Calu3 (cell line): ENCODE measurements at regions not wholly inside any gene's neighbourhood (a gene's known extent, or its start where the extent isn't known, plus 50 kb on each side); places are given as distances from the start of the nearest gene placed in this dataset.
A peak's percentile ranks its signal among the peaks of the same experiment; 100 is the strongest.
"Not testable (repeated sequence)": the region's sequence is repeated elsewhere in the genome, so short reads cannot be mapped to it uniquely, and the experiment has no call there.

Experiments used
- BruUV-seq: library from RNA; stranded (reverse); fragments of 400-500 nt; replicated peaks from 2 replicates; lab custom pipeline; 2021; lab: Mats Ljungman, UMichigan
- CTCF ChIA-PET: fragments of 300-600 bp; sonication (Branson Sonifier 250); formaldehyde crosslinking; loops from one replicate; lab custom pipeline; 2022; ENCODE audit warnings: antibody characterized with exemption; lab: Charles Lee
- DNase-seq: peaks from one replicate; pipeline ENCODE4 v3.0.0; 2022
- H3K27ac Mint-ChIP-seq: one replicate; pipeline ENCODE4 v1.8.0; 2022; ENCODE audit warnings: mixed read lengths; ENCODE audit not compliant: unreplicated experiment
- H3K27me3 Mint-ChIP-seq: one replicate; pipeline ENCODE4 v1.8.0; 2022; ENCODE audit warnings: mixed read lengths; ENCODE audit not compliant: unreplicated experiment
- H3K36me3 Mint-ChIP-seq: one replicate; pipeline ENCODE4 v1.8.0; 2022; ENCODE audit warnings: mild to moderate bottlenecking, moderate library complexity, mixed read lengths; ENCODE audit not compliant: insufficient read depth, unreplicated experiment
- H3K4me1 Mint-ChIP-seq: one replicate; pipeline ENCODE4 v1.8.0; 2022; ENCODE audit warnings: mild to moderate bottlenecking, low read depth, mixed read lengths; ENCODE audit not compliant: unreplicated experiment
- H3K4me3 Mint-ChIP-seq: one replicate; pipeline ENCODE4 v1.8.0; 2022; ENCODE audit warnings: mild to moderate bottlenecking, low read depth, moderate library complexity, mixed read lengths; ENCODE audit not compliant: unreplicated experiment
- H3K9me3 Mint-ChIP-seq: one replicate; pipeline ENCODE4 v1.8.0; 2022; ENCODE audit warnings: low read depth, mixed read lengths; ENCODE audit not compliant: unreplicated experiment
- intact Hi-C: fragments of 100-400 bp; cut with micrococcal nuclease; formaldehyde crosslinking; loops from one replicate; pipeline ENCODE4 v1.10.0; 2022; ENCODE audit not compliant: unreplicated experiment
- TF ChIP-seq, protein P1 (sequence below): fragments of 200-600 bp; IDR thresholded peaks from one replicate; pipeline ENCODE4 v1.8.0; 2022; ENCODE audit warnings: antibody characterized with exemption; ENCODE audit not compliant: unreplicated experiment

DNA sequence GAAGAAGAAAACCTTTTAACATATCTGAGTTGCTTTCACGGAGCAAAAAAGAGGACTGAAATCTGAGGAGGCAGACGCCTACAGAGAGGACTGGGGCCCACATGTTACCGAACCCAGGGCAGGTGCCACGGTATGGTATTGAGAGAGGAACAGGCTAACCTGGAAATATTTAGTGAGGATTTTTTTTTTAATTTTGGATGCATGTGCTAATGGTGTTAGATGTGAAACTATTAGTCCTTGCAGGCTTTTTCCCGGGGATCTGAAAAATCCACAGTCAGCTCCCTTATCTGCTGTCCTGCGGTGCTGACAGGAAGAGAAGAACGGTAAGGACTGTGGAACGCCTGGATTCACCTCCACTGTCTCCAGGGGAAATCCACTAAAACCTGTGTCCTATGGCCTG is 819.7 kb downstream of the TMEM121 start:
- CTCF ChIA-PET, result no interaction called here
- Mint-ChIP-seq H3K9me3 (no peaks in the 10 kb centered on the region), H3K4me1 (no peaks in the 10 kb centered on the region), H3K27me3 (peaks cover 39% of the 10 kb centered on the region), H3K36me3 (no peaks in the 10 kb centered on the region), H3K27ac (no peak overlapping the region), H3K4me3 (no peak overlapping the region)
- BruUV-seq, result no TSS peak
- intact Hi-C loops, result no loop called here
- TF ChIP-seq, protein P1, sequence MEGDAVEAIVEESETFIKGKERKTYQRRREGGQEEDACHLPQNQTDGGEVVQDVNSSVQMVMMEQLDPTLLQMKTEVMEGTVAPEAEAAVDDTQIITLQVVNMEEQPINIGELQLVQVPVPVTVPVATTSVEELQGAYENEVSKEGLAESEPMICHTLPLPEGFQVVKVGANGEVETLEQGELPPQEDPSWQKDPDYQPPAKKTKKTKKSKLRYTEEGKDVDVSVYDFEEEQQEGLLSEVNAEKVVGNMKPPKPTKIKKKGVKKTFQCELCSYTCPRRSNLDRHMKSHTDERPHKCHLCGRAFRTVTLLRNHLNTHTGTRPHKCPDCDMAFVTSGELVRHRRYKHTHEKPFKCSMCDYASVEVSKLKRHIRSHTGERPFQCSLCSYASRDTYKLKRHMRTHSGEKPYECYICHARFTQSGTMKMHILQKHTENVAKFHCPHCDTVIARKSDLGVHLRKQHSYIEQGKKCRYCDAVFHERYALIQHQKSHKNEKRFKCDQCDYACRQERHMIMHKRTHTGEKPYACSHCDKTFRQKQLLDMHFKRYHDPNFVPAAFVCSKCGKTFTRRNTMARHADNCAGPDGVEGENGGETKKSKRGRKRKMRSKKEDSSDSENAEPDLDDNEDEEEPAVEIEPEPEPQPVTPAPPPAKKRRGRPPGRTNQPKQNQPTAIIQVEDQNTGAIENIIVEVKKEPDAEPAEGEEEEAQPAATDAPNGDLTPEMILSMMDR, result no peak
- DNase-seq, result no peak

DNA sequence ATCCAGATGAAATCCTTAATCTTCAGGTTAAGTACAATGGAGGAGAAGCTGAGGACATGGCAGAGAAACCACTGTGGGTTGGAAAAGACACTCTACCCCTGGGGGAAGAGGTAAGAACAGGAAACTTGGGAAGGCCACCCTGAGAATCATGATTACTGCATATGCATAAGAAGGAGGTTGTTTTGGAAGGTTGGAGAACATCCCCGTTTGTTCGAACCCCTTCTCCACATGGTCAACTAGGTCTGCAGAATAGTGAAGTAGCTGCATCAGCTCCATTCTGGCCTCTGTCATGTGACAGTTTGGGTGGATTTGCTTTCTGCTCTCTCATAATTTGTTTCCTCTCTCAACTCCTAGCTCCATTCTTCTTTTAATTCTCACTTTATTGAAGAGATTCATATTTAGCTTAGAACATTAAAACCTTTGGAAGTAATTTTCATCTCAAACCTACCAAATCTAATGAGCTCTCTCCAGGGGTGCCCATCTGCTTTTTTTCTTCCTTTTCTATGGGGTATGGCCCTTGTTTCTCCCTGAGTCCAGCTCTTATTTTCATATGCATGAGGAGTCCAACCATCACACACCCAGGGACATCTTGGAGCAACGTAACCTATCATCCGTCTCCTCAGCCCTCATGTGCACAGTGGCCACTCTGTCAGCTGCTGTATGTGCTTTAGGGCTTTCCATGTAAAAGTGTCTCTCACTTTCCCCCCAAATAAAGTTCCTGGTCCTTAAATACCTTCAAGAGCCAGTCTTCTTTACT is 820.3 kb downstream of the TMEM121 start:
- Mint-ChIP-seq H3K4me1 (no peaks in the 10 kb centered on the region), H3K4me3 (no peak overlapping the region), H3K36me3 (no peaks in the 10 kb centered on the region), H3K27ac (no peak overlapping the region), H3K27me3 (peaks cover 36% of the 10 kb centered on the region), H3K9me3 (no peaks in the 10 kb centered on the region)
- intact Hi-C loops, result no loop called here
- TF ChIP-seq, protein P1, result no peak
- DNase-seq, result no peak
- no TSS peak for BruUV-seq
- CTCF ChIA-PET, result no interaction called here

DNA sequence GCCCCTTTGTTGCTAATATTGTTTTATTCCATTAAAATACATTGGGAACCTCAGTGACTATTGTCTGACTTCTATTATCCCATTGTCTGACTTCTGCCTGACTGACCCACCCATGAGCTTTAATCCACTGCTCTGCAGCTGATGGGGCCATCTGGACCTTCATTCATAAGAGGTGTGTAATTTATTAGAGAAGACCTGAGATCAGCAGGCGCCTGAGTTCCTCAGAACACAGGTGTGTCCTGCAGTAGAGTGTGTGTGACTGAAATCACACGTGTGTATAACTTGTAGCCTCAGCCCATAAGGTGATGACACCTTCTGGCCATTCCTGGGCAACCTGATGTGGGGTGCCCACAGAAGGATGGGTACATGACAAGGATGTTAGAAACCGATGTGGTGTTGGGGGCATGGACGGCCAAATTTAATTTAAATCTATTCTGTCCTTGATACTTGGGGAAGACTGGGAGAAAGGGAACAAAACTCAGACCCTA is 821.0 kb downstream of the TMEM121 start:
- intact Hi-C loops, result no loop called here
- no TSS peak for BruUV-seq
- no peaks in the 10 kb centered on the region for H3K9me3 Mint-ChIP-seq
- no peaks in the 10 kb centered on the region for H3K4me1 Mint-ChIP-seq
- H3K4me3 Mint-ChIP-seq, result no peak overlapping the region
- CTCF ChIA-PET, result no interaction called here
- H3K27ac Mint-ChIP-seq, result no peak overlapping the region
- TF ChIP-seq, protein P1, result no peak
- peaks cover 36% of the 10 kb centered on the region for H3K27me3 Mint-ChIP-seq
- H3K36me3 Mint-ChIP-seq, result no peaks in the 10 kb centered on the region
- no peak for DNase-seq

DNA sequence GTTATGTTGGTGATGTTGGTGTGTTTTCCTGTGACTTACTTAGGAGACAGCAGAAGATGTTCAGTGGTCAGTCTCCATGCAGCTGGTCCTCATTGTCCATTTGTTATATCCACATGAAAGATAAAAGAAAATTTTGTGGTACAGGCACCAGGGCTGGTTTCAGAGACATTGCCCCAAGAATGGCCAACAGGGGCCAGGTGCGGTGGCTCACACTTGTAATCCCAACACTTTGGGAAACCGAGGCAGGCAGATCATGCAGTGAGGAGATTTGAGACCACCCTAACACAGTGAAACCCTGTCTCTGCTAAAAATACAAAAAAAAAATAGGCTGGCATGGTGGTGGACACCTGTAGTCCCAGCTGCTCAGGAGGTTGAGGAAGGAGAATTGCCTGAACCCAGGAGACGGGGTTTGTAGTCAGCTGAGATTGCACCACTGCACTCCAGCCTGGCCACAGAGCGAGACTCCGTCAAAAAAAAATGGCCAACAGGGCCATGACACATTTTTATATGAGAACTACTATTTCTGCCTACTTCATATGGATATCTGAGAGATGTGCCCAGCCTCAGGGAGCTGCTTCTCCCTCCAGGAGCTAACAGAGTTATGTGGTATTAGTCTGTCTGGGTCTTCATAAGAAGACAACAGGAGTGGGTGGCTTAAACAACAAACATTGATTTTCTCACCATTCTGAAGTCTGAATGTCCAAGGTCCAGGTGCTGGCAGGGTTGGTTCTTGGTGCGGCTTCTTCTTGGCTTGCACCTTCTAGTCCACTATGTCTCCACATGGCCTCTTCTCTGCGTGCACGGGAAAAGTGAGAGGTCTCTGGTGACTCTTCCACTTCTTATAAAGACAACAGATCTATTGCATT is 821.7 kb downstream of the TMEM121 start:
- CTCF ChIA-PET, result no interaction called here
- DNase-seq, result no peak
- Mint-ChIP-seq H3K9me3 (no peaks in the 10 kb centered on the region), H3K4me1 (no peaks in the 10 kb centered on the region), H3K36me3 (no peaks in the 10 kb centered on the region), H3K27ac (no peak overlapping the region), H3K27me3 (peaks cover 36% of the 10 kb centered on the region), H3K4me3 (no peak overlapping the region)
- intact Hi-C loops, result no loop called here
- BruUV-seq, result no TSS peak
- TF ChIP-seq, protein P1, result no peak

DNA sequence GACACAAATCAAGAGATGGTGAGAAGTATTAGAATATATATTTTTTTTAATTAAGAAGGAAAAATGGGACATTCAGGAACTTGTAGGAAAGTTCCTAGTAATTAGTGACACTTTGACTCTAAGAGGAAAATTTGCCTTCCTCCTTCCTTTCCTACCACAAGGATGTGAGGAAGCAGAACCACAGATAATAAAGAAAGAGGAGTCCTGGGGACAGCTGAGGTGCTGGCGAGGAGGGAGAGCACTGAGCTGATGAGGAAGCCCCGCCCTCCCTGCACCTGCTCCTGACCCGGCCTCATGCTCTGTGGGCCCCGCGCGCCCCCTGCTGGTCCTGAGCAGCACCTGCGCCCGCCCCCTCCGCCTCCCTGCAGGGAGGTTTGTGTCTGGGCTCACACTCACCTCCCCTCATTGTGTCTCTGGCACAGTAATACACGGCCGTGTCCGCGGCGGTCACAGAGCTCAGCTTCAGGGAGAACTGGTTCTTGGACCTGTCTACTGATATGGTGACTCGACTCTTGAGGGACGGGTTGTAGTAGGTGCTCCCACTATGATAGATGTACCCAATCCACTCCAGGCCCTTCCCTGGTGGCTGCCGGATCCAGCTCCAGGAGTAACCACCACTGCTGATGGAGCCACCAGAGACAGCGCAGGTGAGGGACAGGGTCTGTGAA is 822.6 kb downstream of the TMEM121 start:
- H3K36me3 Mint-ChIP-seq, H3K4me3 Mint-ChIP-seq, H3K9me3 Mint-ChIP-seq, H3K4me1 Mint-ChIP-seq, intact Hi-C loops, H3K27ac Mint-ChIP-seq, CTCF ChIA-PET, BruUV-seq: not testable (repeated sequence)
- H3K27me3 Mint-ChIP-seq, result peaks cover 36% of the 10 kb centered on the region
- DNase-seq, result peak; percentile 69

DNA sequence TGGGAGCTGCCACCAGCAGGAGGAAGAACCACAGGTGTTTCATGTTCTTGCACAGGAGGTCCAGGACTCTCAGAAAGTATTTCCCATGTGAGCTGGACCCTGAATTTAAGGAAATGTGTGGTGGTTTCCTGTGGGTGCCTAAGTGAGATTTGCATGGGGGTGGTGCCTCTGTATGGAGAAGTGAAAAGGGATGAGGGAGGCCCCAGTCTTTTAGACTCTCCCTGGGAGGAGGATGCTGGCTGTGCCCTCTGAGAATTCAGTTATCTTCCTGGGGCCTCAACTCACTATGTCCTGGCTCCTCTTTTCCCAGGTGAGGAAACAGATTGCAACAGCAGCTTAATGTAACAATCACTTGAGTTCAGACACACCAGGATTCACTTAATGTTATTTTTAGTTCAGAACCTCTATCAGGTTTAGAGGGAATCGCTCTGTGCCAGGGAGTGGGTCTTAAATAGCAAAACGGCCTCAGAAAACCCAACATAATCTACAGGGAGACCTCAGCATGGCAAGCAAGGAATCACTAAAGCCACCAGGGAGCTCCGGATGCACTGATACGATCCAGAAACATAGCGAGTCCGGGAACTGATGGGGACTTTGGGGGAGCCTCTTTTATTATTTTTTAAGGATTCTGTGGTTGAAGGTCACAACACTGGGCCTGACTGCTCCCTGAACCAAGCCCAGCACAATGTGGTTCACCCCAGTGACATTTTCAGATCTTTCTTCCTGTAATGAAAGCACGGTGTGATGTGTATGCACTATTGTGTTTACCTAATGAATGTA is 823.5 kb downstream of the TMEM121 start:
- DNase-seq, H3K36me3 Mint-ChIP-seq, H3K9me3 Mint-ChIP-seq, H3K27ac Mint-ChIP-seq, BruUV-seq, CTCF ChIA-PET, intact Hi-C loops, H3K4me3 Mint-ChIP-seq, H3K4me1 Mint-ChIP-seq: not testable (repeated sequence)
- H3K27me3 Mint-ChIP-seq, result peaks cover 36% of the 10 kb centered on the region
